ENCODE measurements at regions not wholly inside any gene's neighbourhood (a gene's known extent, or its start where the extent isn't known, plus 50 kb on each side); places are given as distances from the start of the nearest gene placed in this dataset.
"Not testable (repeated sequence)": the region's sequence is repeated elsewhere in the genome, so short reads cannot be mapped to it uniquely, and the experiment has no call there.

DNA sequence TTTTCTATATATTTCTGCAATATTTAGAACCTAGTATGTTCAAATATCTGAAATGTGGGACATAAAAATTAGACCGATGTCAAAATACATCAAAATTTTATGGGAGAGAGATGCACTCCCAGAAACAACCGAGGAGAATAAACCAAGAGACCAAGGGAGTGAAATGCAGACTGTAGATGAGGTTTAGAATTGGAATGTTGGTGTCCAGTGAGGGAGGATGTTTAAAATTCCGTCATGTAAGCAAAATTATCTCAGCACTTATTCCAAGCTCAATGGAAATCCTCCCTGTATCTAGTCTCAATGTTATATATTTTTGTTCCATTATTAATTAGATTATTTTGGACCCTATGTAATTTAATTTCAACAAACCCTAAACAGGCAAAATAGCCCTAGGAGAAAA lies 61.9 kb upstream of the MAGI2 start:
- H3K27me3 ChIP-seq, result no peaks in the 10 kb centered on the region
- DNase-seq (no peak), ATAC-seq (no peak)
- 56 to 59% methylated on average over 3 of the region's 3 CpGs for WGBS, 2 donors
- intact Hi-C loops (cut with DNase I), result no loop called here
- no peaks in the 10 kb centered on the region for H3K4me1 ChIP-seq
- TF ChIP-seq, protein P1, sequence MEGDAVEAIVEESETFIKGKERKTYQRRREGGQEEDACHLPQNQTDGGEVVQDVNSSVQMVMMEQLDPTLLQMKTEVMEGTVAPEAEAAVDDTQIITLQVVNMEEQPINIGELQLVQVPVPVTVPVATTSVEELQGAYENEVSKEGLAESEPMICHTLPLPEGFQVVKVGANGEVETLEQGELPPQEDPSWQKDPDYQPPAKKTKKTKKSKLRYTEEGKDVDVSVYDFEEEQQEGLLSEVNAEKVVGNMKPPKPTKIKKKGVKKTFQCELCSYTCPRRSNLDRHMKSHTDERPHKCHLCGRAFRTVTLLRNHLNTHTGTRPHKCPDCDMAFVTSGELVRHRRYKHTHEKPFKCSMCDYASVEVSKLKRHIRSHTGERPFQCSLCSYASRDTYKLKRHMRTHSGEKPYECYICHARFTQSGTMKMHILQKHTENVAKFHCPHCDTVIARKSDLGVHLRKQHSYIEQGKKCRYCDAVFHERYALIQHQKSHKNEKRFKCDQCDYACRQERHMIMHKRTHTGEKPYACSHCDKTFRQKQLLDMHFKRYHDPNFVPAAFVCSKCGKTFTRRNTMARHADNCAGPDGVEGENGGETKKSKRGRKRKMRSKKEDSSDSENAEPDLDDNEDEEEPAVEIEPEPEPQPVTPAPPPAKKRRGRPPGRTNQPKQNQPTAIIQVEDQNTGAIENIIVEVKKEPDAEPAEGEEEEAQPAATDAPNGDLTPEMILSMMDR (IDR thresholded peaks at IDR 0.05), result no peak
- no peak for TF ChIP-seq POLR2A (IDR thresholded peaks at IDR 0.05)
- no peaks in the 10 kb centered on the region for H3K9me3 ChIP-seq
- H3K27ac ChIP-seq, result no peak overlapping the region
- H3K36me3 ChIP-seq (replicated peaks in 1 of 2; ENCODE audit: insufficient read depth in 1 of 2, low read depth in 2 of 2), result no peaks in the 10 kb centered on the region
- H3K4me3 ChIP-seq, result no peak overlapping the region

DNA sequence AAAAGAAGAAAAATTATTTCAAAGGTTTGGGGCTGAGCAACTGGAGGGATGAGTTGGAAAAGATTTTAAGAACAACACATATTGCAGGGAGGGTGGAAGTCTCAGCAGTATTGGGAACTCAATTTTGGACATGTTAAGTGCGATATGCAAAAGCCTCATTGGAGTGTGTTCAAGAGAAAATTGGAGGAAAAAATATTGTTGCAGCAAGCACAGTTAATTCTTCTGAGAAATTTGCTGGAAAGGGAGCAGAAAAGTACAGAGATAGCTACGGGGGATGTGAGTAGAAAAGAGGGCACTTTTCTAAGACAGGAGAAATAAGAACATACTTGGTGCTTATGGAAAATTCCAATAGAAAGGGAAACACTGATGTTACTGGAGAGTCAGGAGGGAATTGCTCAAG lies 59.8 kb upstream of the MAGI2 start:
- no peak for TF ChIP-seq POLR2A (IDR thresholded peaks at IDR 0.05)
- TF ChIP-seq, protein P1 (IDR thresholded peaks at IDR 0.05), result no peak
- 57 to 72% methylated on average over 2 of the region's 2 CpGs for WGBS, 2 donors
- Histone ChIP-seq H3K4me1 (no peaks in the 10 kb centered on the region), H3K27me3 (no peaks in the 10 kb centered on the region), H3K36me3 (replicated peaks in 1 of 2; ENCODE audit: insufficient read depth in 1 of 2, low read depth in 2 of 2) (no peaks in the 10 kb centered on the region), H3K9me3 (no peaks in the 10 kb centered on the region), H3K27ac (no peak overlapping the region), H3K4me3 (no peak overlapping the region)
- intact Hi-C loops (cut with DNase I), result no loop called here
- ATAC-seq (no peak), DNase-seq (no peak)

DNA sequence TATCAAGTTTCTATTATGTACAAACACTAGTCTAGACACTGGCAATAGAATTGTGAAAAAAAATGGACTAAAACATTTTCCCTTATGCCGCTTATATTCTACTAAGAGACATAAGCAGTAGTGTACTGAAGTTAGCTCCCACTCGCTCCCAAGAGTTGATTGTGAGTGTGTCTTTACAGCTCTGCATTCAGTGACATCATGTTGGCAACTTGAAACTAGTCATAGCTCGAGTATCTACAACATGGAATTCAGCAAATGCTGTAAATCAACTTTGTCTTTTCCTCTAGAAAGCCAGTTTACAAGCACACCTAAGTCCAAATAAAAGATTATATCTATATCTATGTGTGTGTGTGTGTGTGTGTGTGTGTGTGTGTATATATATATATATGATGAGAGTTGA lies 58.8 kb upstream of the MAGI2 start:
- Histone ChIP-seq H3K4me1 (no peaks in the 10 kb centered on the region), H3K4me3 (no peak overlapping the region), H3K36me3 (replicated peaks in 1 of 2; ENCODE audit: insufficient read depth in 1 of 2, low read depth in 2 of 2) (no peaks in the 10 kb centered on the region), H3K27ac (no peak overlapping the region), H3K9me3 (no peaks in the 10 kb centered on the region), H3K27me3 (no peaks in the 10 kb centered on the region)
- DNase-seq (no peak), ATAC-seq (no peak)
- intact Hi-C loops (cut with DNase I), result no loop called here
- WGBS, 2 donors, result 49 to 54% methylated on average over 3 of the region's 3 CpGs
- no peak for TF ChIP-seq POLR2A (IDR thresholded peaks at IDR 0.05)
- TF ChIP-seq, protein P1 (IDR thresholded peaks at IDR 0.05), result no peak

DNA sequence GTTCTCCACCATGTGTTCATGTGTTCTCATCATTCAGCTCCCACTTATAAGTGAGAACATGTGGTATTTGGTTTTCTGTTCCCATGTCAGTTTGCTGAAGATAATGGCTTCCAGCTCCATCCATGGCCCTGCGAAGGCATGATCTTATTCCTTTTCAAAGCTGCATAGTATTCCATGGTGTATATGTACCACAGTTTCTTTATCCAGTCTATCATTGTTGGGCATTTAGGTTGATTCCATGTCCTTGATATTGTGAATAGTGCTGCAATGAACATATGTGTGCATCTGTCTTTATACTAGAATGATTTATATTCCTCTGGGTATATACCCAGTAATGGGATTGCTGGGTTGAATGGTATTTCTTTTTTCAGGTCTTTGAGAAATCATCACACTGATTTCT lies 57.6 kb upstream of the MAGI2 start:
- 71 to 72% methylated on average over 1 of the region's 1 CpG for WGBS, 2 donors
- H3K27ac ChIP-seq, result not testable (repeated sequence)

DNA sequence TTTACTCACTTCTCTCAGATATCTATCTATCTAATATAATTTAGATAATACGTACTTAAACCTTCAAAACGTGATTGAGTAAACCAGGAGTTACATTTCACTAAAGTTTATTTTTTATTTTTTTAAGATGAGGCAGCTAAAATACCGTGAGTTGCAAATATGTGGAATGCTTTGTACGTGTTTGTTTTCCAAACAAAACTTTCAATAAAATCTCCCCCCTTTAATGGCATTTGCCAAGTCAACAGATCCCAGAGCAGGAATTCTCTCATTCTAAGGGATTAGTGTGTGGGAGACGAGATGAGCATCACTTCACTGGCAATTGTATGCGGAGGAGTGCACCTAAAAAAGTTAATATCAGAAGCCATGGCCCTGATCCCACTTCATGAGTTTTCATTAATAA lies 53.7 kb upstream of the MAGI2 start:
- no peaks in the 10 kb centered on the region for H3K4me1 ChIP-seq
- no peak overlapping the region for H3K4me3 ChIP-seq
- H3K27me3 ChIP-seq, result no peaks in the 10 kb centered on the region
- intact Hi-C loops (cut with DNase I), result no loop called here
- TF ChIP-seq, protein P1 (IDR thresholded peaks at IDR 0.05), result no peak
- TF ChIP-seq POLR2A (IDR thresholded peaks at IDR 0.05), result no peak
- H3K36me3 ChIP-seq (replicated peaks in 1 of 2; ENCODE audit: insufficient read depth in 1 of 2, low read depth in 2 of 2), result no peaks in the 10 kb centered on the region
- ATAC-seq (no peak), DNase-seq (no peak)
- H3K27ac ChIP-seq, result no peak overlapping the region
- H3K9me3 ChIP-seq, result no peaks in the 10 kb centered on the region
- WGBS, 2 donors, result 35 to 37% methylated on average over 6 of the region's 6 CpGs

More for the DNA sequence above, 57.6 kb upstream of the MAGI2 start:
- ATAC-seq; DNase-seq; H3K9me3 ChIP-seq; H3K36me3 ChIP-seq (replicated peaks in 1 of 2; ENCODE audit: insufficient read depth in 1 of 2, low read depth in 2 of 2); intact Hi-C loops (cut with DNase I); H3K27me3 ChIP-seq; H3K4me3 ChIP-seq; H3K4me1 ChIP-seq: not testable (repeated sequence)
